ENCODE measurements at regions not wholly inside any gene's neighbourhood (a gene's known extent, or its start where the extent isn't known, plus 50 kb on each side); places are given as distances from the start of the nearest gene placed in this dataset.

GRCh38 chr3:159151130-159151529, 349.3 kb downstream of the MFSD1 start:
- Histone ChIP-seq H3K9me3 (ENCODE audit: control insufficient read depth, low read depth, low read length) (no peaks in the 10 kb centered on the region), H3K9me1 (ENCODE audit: control insufficient read depth, extremely low read depth, insufficient read depth, low read length) (no peaks in the 10 kb centered on the region), H3K79me2 (ENCODE audit: control insufficient read depth, insufficient read depth, low read length) (no peaks in the 10 kb centered on the region), H3K9ac (ENCODE audit: control insufficient read depth, extremely low read depth, insufficient read depth, low read length) (no peak overlapping the region), H3K4me2 (ENCODE audit: control insufficient read depth, extremely low read depth, insufficient read depth, low read depth, low read length) (no peak overlapping the region), H3K4me1 (ENCODE audit: control insufficient read depth, extremely low read depth, insufficient read depth, low read length) (no peaks in the 10 kb centered on the region), H3K36me3 (ENCODE audit: control insufficient read depth in 2 of 2, extremely low read depth in 1 of 2, insufficient read depth in 2 of 2, low read length in 2 of 2) (no peaks in the 10 kb centered on the region), H3K27ac (ENCODE audit: control insufficient read depth, insufficient read depth, low read length) (no peak overlapping the region), H2AFZ (ENCODE audit: control insufficient read depth, low read length) (no peak overlapping the region), H4K20me1 (ENCODE audit: control insufficient read depth, extremely low read depth, insufficient read depth, low read length) (no peaks in the 10 kb centered on the region), H3K4me3 (ENCODE audit: control insufficient read depth in 2 of 3, extremely low read depth in 1 of 3, insufficient read depth in 2 of 3, low read depth in 1 of 3, low read length in 3 of 3) (no peak overlapping the region), H3K27me3 (ENCODE audit: control insufficient read depth, extremely low read depth, insufficient read depth, low read length) (no peaks in the 10 kb centered on the region)
- no peak for TF ChIP-seq CTCF (optimal IDR thresholded peaks at IDR 0.05 in 1 of 3, IDR thresholded peaks at IDR 0.05 in 1 of 3, conservative IDR thresholded peaks at IDR 0.05 in 1 of 3; ENCODE audit: extremely low read depth in 1 of 3, insufficient read depth in 2 of 3, low read length in 3 of 3)
- no peak for TF ChIP-seq EZH2 (IDR thresholded peaks at IDR 0.05; ENCODE audit: low read length)
- dilution Hi-C loops (cut with MboI; ENCODE audit: extremely low pct_ligation_motif_present, low sequenced_read_pairs), result no loop called here
- no peak for DNase-seq (ENCODE audit: low read depth, low spot score)
- no peak for FAIRE-seq

- no peak overlapping the region for H3K27ac ChIP-seq (ENCODE audit: control insufficient read depth, insufficient read depth, low read length)
- no peaks in the 10 kb centered on the region for H3K4me1 ChIP-seq (ENCODE audit: control insufficient read depth, extremely low read depth, insufficient read depth, low read length)
- H3K4me3 ChIP-seq (ENCODE audit: control insufficient read depth in 2 of 3, extremely low read depth in 1 of 3, insufficient read depth in 2 of 3, low read depth in 1 of 3, low read length in 3 of 3), result no peak overlapping the region
- DNase-seq (ENCODE audit: low read depth, low spot score) (no peak), FAIRE-seq (no peak)
- no peaks in the 10 kb centered on the region for H4K20me1 ChIP-seq (ENCODE audit: control insufficient read depth, extremely low read depth, insufficient read depth, low read length)
- no peaks in the 10 kb centered on the region for H3K27me3 ChIP-seq (ENCODE audit: control insufficient read depth, extremely low read depth, insufficient read depth, low read length)
- H3K9me3 ChIP-seq (ENCODE audit: control insufficient read depth, low read depth, low read length), result no peaks in the 10 kb centered on the region
- H3K79me2 ChIP-seq (ENCODE audit: control insufficient read depth, insufficient read depth, low read length), result no peaks in the 10 kb centered on the region
- no peak overlapping the region for H3K9ac ChIP-seq (ENCODE audit: control insufficient read depth, extremely low read depth, insufficient read depth, low read length)
- no peak overlapping the region for H2AFZ ChIP-seq (ENCODE audit: control insufficient read depth, low read length)
- H3K4me2 ChIP-seq (ENCODE audit: control insufficient read depth, extremely low read depth, insufficient read depth, low read depth, low read length), result no peak overlapping the region
- TF ChIP-seq EZH2 (IDR thresholded peaks at IDR 0.05; ENCODE audit: low read length) (no peak), CTCF (optimal IDR thresholded peaks at IDR 0.05 in 1 of 3, IDR thresholded peaks at IDR 0.05 in 1 of 3, conservative IDR thresholded peaks at IDR 0.05 in 1 of 3; ENCODE audit: extremely low read depth in 1 of 3, insufficient read depth in 2 of 3, low read length in 3 of 3) (no peak)
- H3K9me1 ChIP-seq (ENCODE audit: control insufficient read depth, extremely low read depth, insufficient read depth, low read length), result no peaks in the 10 kb centered on the region
- dilution Hi-C loops (cut with MboI; ENCODE audit: extremely low pct_ligation_motif_present, low sequenced_read_pairs), result no loop called here
- H3K36me3 ChIP-seq (ENCODE audit: control insufficient read depth in 2 of 2, extremely low read depth in 1 of 2, insufficient read depth in 2 of 2, low read length in 2 of 2), result no peaks in the 10 kb centered on the region
Observed at GRCh38 chr3:159157275-159157674, 355.4 kb downstream of the MFSD1 start.
